A673 (cell line): ENCODE measurements at regions not wholly inside any gene's neighbourhood (a gene's known extent, or its start where the extent isn't known, plus 50 kb on each side); places are given as distances from the start of the nearest gene placed in this dataset.
"Not testable (repeated sequence)": the region's sequence is repeated elsewhere in the genome, so short reads cannot be mapped to it uniquely, and the experiment has no call there.

ENCODE experiments used
- BruUV-seq: library from RNA; stranded (reverse); fragments of 400-500 nt; replicated peaks from 2 replicates; lab custom pipeline; 2021; lab: Mats Ljungman, UMichigan
- CTCF ChIA-PET: fragments of 300-600 bp; sonication (Branson Sonifier 250); formaldehyde crosslinking; loops from one replicate; lab custom pipeline; 2022; ENCODE audit warnings: antibody characterized with exemption; lab: Charles Lee
- POLR2A ChIA-PET: fragments of 300-600 bp; sonication (Branson Sonifier 250); formaldehyde crosslinking; loops from one replicate; lab custom pipeline; 2022; ENCODE audit warnings: antibody characterized with exemption; ENCODE audit not compliant: low non-redundant PET; lab: Charles Lee
- DNase-seq: peaks from one replicate; pipeline ENCODE4 v3.0.0-alpha.2; 2015; ENCODE audit warnings: low spot score
- H3K27ac ChIP-seq: fragments of 200-600 bp; sonication (generic); 2 replicates; pipeline ENCODE4 v1.5.1; 2016; ENCODE audit warnings: mixed run types, low read depth, mild to moderate bottlenecking, mixed read lengths, antibody characterized with exemption, low read length; ENCODE audit not compliant: poor library complexity, severe bottlenecking
- H3K27me3 ChIP-seq: fragments of 200-600 bp; sonication (generic); replicated peaks from 2 replicates; pipeline ENCODE4 v1.6.1; 2017; ENCODE audit warnings: mixed run types, low read depth, mild to moderate bottlenecking, mixed read lengths, antibody characterized with exemption, low read length; ENCODE audit not compliant: insufficient read depth, poor library complexity
- H3K36me3 ChIP-seq: fragments of 200-600 bp; sonication (generic); 2 replicates; pipeline ENCODE4 v1.6.1; 2016; ENCODE audit warnings: mixed run types, mild to moderate bottlenecking, mixed read lengths, antibody characterized with exemption, low read length; ENCODE audit not compliant: insufficient read depth, poor library complexity, severe bottlenecking
- H3K4me1 ChIP-seq: fragments of 200-600 bp; sonication (generic); 2 replicates; pipeline ENCODE4 v1.6.1; 2017; ENCODE audit warnings: mixed run types, mild to moderate bottlenecking, mixed read lengths, antibody characterized with exemption, low read length; ENCODE audit not compliant: insufficient read depth, poor library complexity, severe bottlenecking
- H3K4me3 ChIP-seq: fragments of 200-600 bp; sonication (generic); 2 replicates; pipeline ENCODE4 v1.5.1; 2016; ENCODE audit warnings: low read depth, mixed run types, mild to moderate bottlenecking, mixed read lengths, low read length; ENCODE audit not compliant: poor library complexity, severe bottlenecking
- H3K9me3 ChIP-seq: fragments of 200-600 bp; sonication (generic); 2 replicates; pipeline ENCODE4 v1.6.1; 2016; ENCODE audit warnings: mixed run types, low read depth, mild to moderate bottlenecking, mixed read lengths, antibody characterized with exemption, low read length; ENCODE audit not compliant: poor library complexity, severe bottlenecking
- CTCF ChIP-seq: fragments of 300-800, 200-600 bp; sonication (generic); conservative IDR thresholded peaks from 2 replicates; pipeline ENCODE4 v1.5.1; 2017; ENCODE audit warnings: low read depth, mild to moderate bottlenecking, antibody characterized with exemption, low read length, moderate library complexity, mixed read lengths
- EZH2 ChIP-seq: fragments of 200-600 bp; sonication (generic); IDR thresholded peaks from 2 replicates; pipeline ENCODE4 v1.6.1; 2017; ENCODE audit warnings: borderline replicate concordance, low read depth, mild to moderate bottlenecking, mixed read lengths, antibody characterized with exemption, low read length; ENCODE audit not compliant: poor library complexity, severe bottlenecking
- intact Hi-C: fragments of 100-400 bp; cut with micrococcal nuclease; formaldehyde crosslinking; loops from one replicate; pipeline ENCODE4 v1.10.0; 2022; ENCODE audit not compliant: unreplicated experiment

DNA sequence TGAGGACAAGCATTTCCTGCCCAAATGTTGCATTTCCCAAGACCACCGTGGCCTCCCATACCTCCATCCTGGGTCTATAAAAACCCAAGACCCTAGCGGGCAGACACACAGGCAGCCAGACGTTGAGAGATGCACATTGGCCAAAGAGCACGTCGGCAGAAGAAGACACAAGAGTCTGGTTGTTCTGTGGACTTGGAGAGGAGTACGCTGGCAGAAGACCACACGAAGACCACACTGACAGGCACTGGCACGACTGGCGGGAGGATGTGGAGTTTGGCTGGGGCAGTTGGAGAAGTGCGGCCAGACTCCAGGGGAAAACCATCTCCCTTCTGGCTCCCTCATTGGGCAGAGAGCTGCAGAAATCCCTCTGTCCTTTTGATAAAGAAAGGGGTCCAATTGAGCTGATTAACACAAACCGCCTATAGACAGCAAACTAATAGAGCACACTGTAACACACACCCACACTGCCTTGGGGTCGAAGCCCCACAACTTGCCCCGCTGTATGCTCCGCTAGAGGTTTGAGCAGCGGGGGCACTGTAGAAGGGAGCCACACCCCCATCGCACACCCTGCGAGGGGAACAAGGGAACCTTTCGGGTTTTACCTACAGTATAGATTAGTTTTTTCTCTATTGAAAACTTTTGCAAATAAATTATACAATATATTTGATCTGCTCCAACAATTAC is 376.7 kb upstream of the KLHL4 start:
- DNase-seq, result no peak
- no peak overlapping the region for H3K4me3 ChIP-seq
- H3K27ac ChIP-seq, result no peak overlapping the region
- TF ChIP-seq CTCF (no peak), EZH2 (no peak)
- intact Hi-C loops, result no loop called here
- POLR2A ChIA-PET, result no interaction called here
- CTCF ChIA-PET, result no interaction called here
- peaks cover 6% of the 10 kb centered on the region for H3K9me3 ChIP-seq
- no peaks in the 10 kb centered on the region for H3K36me3 ChIP-seq
- no peaks in the 10 kb centered on the region for H3K27me3 ChIP-seq
- H3K4me1 ChIP-seq, result no peaks in the 10 kb centered on the region
- no TSS peak for BruUV-seq

DNA sequence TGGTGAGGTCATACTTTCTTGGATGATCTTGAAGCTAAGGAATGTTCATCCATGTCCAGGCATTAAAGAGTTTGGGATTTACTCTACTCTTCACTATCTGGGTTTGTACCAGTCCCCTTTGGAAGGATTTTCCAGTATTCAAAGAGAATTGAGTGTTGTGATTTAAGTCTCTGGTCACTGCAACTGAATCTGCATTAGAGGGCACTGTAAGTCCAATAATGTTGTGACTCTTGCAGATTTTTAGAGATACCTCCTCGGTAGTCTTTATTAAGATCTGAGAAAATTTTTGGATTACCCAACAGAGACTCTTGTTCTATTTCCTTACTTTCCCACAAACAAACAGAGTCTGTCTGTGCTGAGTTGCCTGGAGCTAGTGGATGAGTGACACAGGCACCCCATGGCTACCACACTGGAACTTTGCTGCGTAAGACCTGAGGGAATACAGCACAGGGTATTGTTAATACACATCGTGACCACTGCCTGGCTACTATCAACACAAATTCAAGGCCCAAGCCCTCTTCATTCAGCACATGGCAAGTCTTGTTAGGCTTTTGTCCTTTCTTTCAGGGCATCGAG is 357.1 kb upstream of the KLHL4 start:
- intact Hi-C loops, result no loop called here
- no peak for DNase-seq
- ChIA-PET CTCF (no interaction called here), POLR2A (no interaction called here)
- Histone ChIP-seq H3K27me3 (no peaks in the 10 kb centered on the region), H3K27ac (no peak overlapping the region), H3K4me3 (no peak overlapping the region), H3K9me3 (peaks cover 13% of the 10 kb centered on the region), H3K36me3 (no peaks in the 10 kb centered on the region), H3K4me1 (no peaks in the 10 kb centered on the region)
- no TSS peak for BruUV-seq
- TF ChIP-seq CTCF, result no peak
- no peak for TF ChIP-seq EZH2

DNA sequence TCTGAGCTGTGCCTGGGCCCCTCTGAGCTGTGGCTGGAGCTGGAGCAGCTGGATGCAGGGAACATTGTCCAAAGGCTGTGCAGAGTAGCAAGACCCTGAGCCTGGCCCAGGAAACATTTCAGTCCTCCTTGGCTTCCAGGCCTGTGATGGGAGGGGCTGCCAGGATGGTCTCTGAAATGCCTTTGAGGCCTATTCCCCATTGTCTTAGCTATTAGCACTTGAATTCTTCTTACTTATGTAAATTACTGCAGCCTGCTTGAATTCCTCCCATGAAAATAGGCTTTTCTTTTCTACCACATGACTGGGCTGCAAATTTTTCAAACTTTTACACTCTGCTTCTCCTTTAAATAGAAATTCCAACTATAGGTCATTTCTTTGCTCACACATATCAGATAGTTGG is 349.8 kb upstream of the KLHL4 start:
- POLR2A ChIA-PET, result no interaction called here
- TF ChIP-seq CTCF (no peak), EZH2 (no peak)
- H3K4me3 ChIP-seq, result no peak overlapping the region
- BruUV-seq, result no TSS peak
- H3K36me3 ChIP-seq, result no peaks in the 10 kb centered on the region
- H3K9me3 ChIP-seq, result no peaks in the 10 kb centered on the region
- H3K4me1 ChIP-seq, result no peaks in the 10 kb centered on the region
- no peak overlapping the region for H3K27ac ChIP-seq
- CTCF ChIA-PET, result no interaction called here
- no peaks in the 10 kb centered on the region for H3K27me3 ChIP-seq
- no peak for DNase-seq
- intact Hi-C loops, result no loop called here

DNA sequence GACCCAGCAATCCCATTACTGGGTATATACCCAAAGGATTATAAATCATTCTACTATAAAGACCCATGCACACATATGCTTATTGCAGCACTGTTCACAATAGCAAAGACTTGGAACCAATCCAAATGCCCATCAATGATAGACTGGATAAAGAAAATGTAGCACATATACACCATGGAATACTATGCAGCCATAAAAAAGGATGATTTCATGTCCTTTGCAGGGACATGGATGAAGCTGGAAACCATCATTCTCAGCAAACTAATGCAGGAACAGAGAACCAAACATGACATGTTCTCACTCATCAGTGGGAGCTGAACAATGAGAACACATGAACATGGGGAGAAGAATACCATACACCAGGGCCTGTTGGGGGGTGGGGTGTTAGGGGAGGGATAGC is 339.6 kb upstream of the KLHL4 start:
- H3K36me3 ChIP-seq, H3K9me3 ChIP-seq, H3K27ac ChIP-seq, H3K27me3 ChIP-seq, DNase-seq, CTCF ChIA-PET, BruUV-seq, H3K4me1 ChIP-seq, intact Hi-C loops, H3K4me3 ChIP-seq, POLR2A ChIA-PET: not testable (repeated sequence)
